ENCODE measurements at regions not wholly inside any gene's neighbourhood (a gene's known extent, or its start where the extent isn't known, plus 50 kb on each side); places are given as distances from the start of the nearest gene placed in this dataset.

DNA sequence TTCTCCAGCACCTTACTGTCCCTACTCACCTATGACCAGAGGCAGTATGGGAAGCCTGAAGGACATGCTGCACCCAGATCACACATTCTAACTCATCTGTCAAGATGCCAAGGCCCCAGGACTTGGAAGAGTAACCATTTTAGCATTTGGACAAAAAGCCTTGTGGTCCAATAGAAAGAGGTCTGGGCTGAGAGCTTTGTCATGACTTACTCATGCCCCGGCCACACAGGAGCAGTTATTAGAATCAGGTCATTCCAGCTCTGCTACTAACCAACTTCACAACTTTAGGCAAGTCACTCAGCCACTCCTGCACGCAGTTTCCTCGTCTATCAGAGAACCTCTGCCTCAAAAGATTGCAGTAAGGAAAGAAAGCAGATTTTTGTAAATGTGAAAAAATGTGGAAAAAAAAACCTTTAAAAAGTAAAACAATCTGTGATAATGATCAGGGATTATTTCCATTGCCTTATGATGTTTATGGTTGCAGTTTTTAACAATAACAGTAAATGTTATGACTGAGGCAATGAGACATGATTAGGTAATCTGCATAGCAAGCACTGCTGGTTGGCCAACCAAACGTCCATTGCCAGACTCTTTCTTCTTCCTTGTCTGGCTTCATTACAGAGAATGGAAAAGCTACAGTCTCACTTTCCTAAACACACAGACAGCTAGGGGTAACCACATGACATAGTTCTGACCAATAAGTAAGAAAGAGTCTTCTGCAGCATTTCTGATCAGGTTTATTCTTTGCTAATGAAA is 255.4 kb upstream of the CHAC2 start:
- TF ChIP-seq ZNF114 (CRISPR knock-in tag; IDR thresholded peaks at IDR 0.05) (no peak), CREB1 (CRISPR knock-in tag; IDR thresholded peaks at IDR 0.05; ENCODE audit: low read depth) (no peak), POLR2AphosphoS5 (IDR thresholded peaks at IDR 0.05; ENCODE audit: low read depth) (no peak), EZH2 (IDR thresholded peaks at IDR 0.05; ENCODE audit: low read depth, unreplicated experiment) (no peak), EZH2phosphoT487 (IDR thresholded peaks at IDR 0.05; ENCODE audit: unreplicated experiment) (no peak), ZNF331 (CRISPR knock-in tag; IDR thresholded peaks at IDR 0.05; ENCODE audit: low read depth) (no peak), STAT1 (IDR thresholded peaks at IDR 0.05; ENCODE audit: unreplicated experiment) (no peak), NANOG (IDR thresholded peaks at IDR 0.05; ENCODE audit: borderline replicate concordance) (no peak), JUNB (IDR thresholded peaks at IDR 0.05; ENCODE audit: unreplicated experiment) (no peak)
- TF ChIP-seq, protein P1, sequence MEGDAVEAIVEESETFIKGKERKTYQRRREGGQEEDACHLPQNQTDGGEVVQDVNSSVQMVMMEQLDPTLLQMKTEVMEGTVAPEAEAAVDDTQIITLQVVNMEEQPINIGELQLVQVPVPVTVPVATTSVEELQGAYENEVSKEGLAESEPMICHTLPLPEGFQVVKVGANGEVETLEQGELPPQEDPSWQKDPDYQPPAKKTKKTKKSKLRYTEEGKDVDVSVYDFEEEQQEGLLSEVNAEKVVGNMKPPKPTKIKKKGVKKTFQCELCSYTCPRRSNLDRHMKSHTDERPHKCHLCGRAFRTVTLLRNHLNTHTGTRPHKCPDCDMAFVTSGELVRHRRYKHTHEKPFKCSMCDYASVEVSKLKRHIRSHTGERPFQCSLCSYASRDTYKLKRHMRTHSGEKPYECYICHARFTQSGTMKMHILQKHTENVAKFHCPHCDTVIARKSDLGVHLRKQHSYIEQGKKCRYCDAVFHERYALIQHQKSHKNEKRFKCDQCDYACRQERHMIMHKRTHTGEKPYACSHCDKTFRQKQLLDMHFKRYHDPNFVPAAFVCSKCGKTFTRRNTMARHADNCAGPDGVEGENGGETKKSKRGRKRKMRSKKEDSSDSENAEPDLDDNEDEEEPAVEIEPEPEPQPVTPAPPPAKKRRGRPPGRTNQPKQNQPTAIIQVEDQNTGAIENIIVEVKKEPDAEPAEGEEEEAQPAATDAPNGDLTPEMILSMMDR (conservative IDR thresholded peaks at IDR 0.05; ENCODE audit: low read depth in 2 of 2): no peak
- TF ChIP-seq, protein P2, sequence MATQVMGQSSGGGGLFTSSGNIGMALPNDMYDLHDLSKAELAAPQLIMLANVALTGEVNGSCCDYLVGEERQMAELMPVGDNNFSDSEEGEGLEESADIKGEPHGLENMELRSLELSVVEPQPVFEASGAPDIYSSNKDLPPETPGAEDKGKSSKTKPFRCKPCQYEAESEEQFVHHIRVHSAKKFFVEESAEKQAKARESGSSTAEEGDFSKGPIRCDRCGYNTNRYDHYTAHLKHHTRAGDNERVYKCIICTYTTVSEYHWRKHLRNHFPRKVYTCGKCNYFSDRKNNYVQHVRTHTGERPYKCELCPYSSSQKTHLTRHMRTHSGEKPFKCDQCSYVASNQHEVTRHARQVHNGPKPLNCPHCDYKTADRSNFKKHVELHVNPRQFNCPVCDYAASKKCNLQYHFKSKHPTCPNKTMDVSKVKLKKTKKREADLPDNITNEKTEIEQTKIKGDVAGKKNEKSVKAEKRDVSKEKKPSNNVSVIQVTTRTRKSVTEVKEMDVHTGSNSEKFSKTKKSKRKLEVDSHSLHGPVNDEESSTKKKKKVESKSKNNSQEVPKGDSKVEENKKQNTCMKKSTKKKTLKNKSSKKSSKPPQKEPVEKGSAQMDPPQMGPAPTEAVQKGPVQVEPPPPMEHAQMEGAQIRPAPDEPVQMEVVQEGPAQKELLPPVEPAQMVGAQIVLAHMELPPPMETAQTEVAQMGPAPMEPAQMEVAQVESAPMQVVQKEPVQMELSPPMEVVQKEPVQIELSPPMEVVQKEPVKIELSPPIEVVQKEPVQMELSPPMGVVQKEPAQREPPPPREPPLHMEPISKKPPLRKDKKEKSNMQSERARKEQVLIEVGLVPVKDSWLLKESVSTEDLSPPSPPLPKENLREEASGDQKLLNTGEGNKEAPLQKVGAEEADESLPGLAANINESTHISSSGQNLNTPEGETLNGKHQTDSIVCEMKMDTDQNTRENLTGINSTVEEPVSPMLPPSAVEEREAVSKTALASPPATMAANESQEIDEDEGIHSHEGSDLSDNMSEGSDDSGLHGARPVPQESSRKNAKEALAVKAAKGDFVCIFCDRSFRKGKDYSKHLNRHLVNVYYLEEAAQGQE (IDR thresholded peaks at IDR 0.05; ENCODE audit: unreplicated experiment): no peak
- TF ChIP-seq, protein P3, sequence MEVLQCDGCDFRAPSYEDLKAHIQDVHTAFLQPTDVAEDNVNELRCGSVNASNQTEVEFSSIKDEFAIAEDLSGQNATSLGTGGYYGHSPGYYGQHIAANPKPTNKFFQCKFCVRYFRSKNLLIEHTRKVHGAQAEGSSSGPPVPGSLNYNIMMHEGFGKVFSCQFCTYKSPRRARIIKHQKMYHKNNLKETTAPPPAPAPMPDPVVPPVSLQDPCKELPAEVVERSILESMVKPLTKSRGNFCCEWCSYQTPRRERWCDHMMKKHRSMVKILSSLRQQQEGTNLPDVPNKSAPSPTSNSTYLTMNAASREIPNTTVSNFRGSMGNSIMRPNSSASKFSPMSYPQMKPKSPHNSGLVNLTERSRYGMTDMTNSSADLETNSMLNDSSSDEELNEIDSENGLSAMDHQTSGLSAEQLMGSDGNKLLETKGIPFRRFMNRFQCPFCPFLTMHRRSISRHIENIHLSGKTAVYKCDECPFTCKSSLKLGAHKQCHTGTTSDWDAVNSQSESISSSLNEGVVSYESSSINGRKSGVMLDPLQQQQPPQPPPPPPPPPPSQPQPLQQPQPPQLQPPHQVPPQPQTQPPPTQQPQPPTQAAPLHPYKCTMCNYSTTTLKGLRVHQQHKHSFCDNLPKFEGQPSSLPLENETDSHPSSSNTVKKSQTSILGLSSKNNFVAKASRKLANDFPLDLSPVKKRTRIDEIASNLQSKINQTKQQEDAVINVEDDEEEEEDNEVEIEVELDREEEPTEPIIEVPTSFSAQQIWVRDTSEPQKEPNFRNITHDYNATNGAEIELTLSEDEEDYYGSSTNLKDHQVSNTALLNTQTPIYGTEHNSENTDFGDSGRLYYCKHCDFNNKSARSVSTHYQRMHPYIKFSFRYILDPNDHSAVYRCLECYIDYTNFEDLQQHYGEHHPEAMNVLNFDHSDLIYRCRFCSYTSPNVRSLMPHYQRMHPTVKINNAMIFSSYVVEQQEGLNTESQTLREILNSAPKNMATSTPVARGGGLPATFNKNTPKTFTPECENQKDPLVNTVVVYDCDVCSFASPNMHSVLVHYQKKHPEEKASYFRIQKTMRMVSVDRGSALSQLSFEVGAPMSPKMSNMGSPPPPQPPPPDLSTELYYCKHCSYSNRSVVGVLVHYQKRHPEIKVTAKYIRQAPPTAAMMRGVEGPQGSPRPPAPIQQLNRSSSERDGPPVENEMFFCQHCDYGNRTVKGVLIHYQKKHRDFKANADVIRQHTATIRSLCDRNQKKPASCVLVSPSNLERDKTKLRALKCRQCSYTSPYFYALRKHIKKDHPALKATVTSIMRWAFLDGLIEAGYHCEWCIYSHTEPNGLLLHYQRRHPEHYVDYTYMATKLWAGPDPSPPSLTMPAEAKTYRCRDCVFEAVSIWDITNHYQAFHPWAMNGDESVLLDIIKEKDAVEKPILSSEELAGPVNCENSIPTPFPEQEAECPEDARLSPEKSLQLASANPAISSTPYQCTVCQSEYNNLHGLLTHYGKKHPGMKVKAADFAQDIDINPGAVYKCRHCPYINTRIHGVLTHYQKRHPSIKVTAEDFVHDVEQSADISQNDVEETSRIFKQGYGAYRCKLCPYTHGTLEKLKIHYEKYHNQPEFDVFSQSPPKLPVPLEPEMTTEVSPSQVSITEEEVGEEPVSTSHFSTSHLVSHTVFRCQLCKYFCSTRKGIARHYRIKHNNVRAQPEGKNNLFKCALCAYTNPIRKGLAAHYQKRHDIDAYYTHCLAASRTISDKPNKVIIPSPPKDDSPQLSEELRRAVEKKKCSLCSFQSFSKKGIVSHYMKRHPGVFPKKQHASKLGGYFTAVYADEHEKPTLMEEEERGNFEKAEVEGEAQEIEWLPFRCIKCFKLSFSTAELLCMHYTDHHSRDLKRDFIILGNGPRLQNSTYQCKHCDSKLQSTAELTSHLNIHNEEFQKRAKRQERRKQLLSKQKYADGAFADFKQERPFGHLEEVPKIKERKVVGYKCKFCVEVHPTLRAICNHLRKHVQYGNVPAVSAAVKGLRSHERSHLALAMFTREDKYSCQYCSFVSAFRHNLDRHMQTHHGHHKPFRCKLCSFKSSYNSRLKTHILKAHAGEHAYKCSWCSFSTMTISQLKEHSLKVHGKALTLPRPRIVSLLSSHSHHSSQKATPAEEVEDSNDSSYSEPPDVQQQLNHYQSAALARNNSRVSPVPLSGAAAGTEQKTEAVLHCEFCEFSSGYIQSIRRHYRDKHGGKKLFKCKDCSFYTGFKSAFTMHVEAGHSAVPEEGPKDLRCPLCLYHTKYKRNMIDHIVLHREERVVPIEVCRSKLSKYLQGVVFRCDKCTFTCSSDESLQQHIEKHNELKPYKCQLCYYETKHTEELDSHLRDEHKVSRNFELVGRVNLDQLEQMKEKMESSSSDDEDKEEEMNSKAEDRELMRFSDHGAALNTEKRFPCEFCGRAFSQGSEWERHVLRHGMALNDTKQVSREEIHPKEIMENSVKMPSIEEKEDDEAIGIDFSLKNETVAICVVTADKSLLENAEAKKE (CRISPR knock-in tag; IDR thresholded peaks at IDR 0.05): no peak
- TF ChIP-seq, protein P4, sequence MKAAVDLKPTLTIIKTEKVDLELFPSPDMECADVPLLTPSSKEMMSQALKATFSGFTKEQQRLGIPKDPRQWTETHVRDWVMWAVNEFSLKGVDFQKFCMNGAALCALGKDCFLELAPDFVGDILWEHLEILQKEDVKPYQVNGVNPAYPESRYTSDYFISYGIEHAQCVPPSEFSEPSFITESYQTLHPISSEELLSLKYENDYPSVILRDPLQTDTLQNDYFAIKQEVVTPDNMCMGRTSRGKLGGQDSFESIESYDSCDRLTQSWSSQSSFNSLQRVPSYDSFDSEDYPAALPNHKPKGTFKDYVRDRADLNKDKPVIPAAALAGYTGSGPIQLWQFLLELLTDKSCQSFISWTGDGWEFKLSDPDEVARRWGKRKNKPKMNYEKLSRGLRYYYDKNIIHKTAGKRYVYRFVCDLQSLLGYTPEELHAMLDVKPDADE (IDR thresholded peaks at IDR 0.05): no peak

All from GM23338 (cell line).